GM19468 (cell line): ENCODE measurements at regions not wholly inside any gene's neighbourhood (a gene's known extent, or its start where the extent isn't known, plus 50 kb on each side); places are given as distances from the start of the nearest gene placed in this dataset.

Experiments used
- ATAC-seq: cut with Tn5 transposase; IDR thresholded peaks from one replicate; pipeline ENCODE4 v1.9.1; 2021; ENCODE audit warnings: mild to moderate bottlenecking, moderate library complexity, moderate number of reproducible peaks; ENCODE audit not compliant: unreplicated experiment; ENCODE audit errors: extremely low read depth

- no peak for ATAC-seq
Measured at GRCh38 chr17:5635949-5636348, 51.6 kb upstream of the NLRP1 start.

DNA sequence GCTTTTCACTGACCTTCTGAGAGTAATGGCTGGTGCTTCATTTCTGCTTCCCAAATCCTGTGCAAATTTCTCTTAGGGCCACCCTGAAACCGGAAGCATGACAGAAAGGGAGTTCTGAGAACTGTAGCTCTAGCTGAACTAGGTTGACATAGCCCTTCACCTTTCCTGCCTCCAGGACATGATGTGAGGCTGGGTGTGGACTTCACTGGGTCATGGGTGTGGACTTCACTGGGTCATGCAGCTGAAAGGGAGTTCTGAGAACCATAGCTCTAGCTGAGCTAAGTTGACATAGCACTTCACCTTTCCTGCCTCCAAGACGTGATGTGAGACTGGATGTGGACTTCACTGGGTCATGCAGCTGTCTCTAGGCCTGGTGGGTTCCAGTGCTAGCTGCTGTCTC, 54.3 kb upstream of the NLRP1 start:
- ATAC-seq: no peak

DNA sequence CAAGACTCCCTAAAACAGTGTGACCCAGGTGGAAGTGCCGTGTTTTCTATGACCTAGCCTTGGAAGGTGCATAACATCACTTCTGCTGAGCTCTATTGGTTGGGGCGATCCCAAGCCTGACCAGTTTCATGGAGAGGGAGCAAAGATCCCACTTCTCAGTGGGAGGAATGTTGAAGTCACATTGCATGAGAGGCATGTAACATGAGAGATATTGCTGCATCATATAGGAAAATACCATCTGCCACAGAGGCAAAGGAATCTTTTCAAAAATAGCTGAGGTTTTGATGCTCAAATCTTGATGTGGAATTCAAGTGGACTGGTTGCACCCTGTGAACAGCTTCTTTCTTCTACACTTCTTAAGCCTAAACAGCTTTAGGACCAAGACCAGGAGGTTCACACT, 56.4 kb upstream of the NLRP1 start:
- ATAC-seq: no peak

DNA sequence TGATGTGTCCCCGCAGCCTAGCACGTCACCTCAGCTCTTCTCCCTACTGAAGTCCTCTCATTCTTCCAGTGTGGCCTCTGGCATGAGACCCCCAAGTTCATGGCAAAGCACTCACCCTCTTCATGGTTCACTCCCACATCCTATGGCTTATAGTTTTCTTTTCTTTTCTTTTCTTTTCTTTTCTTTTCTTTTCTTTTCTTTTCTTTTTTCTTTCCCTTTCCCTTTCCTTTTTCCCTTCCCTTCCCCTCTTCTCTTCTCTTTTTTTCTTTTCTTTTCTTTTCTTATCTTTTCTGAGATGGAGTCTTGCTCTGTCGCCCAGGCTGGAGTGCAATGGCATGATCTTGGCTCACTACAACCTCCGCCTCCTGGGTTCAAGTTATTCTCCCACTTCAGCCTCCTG, 58.4 kb upstream of the NLRP1 start:
- no peak for ATAC-seq

DNA sequence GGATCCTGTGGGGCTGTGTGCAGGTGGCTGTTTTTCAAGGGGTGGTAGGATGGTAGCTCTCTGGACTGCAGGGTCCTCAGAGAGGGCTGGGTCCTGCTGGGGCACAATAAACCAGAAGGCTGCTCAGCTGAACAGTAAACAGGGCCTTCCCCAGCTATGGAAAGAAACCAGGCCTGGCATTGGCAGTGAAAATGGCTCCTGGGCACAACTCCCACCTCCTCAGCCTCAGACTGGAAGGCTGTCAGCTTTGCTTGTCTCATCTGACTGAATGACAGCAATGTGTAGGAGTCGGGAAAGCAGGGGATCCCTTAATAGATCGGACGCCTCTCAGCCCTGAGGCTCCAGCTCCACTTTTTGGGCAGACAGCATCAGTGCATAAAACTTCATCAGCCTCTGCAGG, 59.8 kb upstream of the NLRP1 start:
- no peak for ATAC-seq

DNA sequence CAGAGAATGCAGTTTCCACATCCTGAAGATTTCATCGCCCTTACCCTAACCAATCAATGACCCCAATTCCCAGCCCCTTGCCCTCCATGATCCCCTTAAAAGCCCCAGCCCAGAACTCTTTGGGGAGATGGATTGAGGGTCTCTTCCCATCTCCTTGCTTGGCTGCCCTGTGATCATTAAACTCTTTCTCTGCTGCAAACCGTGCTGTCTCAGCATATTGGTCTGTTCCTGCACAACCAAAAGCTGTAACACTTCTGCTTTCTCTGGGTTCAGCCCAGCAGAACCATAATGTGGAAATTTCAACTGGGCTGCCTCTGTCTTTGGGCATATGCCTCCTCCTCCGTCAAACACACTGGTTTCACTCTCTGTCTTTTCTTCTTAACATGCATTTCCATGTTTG, 67.0 kb upstream of the NLRP1 start:
- ATAC-seq: no peak

GRCh38 chr17:5661491-5662125, 77.3 kb upstream of the NLRP1 start:
- no peak for ATAC-seq

- ATAC-seq: no peak
Measured at GRCh38 chr17:5662409-5663085, 78.2 kb upstream of the NLRP1 start.

- no peak for ATAC-seq
Measured at GRCh38 chr17:5665164-5665563, 80.9 kb upstream of the NLRP1 start.

DNA sequence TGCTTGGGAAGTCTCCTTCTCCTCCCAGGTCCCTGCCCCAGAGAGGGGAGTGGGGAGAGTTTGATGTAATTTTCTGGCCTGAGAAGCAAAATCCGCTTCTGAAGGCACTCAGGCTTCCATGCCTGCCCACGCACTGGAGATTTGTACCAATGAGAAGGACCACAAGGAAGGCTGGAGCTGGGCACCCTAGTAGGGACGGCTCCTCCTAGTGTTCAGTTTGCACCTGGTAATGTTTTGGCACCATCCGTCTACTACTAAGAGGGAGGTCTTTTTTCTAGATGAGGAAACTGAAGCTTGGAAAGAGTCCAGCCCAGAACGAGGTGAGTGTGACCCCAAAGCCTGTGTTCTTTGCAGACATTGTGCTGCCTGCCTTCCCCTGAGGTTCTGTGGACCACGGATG, 83.6 kb upstream of the NLRP1 start:
- ATAC-seq: no peak

DNA sequence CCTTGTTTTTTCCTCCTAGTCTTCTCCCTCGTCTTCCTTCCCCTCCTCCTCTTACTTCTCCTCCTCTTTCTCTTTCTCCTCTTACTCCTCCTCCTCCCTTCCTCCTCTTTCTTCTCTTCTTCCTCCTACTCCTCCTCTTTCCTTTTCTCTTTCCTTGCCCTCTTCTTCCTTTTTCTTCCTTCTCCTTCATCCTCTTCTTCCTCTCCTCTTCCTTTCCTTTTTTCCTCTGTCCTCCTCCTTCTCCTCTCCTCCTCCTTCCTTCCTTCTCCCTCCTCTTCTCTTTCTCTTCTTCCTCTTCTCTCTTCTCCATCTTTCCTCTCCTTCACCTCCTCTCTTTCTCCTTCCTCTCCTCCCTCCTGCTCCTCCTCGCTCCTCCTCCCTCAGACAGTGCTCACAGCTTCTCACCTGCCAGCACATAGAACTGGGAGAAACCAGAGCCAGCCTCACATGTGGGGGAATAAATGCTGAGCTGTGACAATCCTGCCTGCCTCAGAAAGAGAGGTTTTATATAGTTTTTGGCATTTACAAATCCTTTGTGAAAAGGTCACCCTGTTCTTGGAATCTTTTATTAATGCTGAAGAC, 84.3 kb upstream of the NLRP1 start:
- ATAC-seq: no peak

GRCh38 chr17:5669191-5669590, 84.9 kb upstream of the NLRP1 start:
- no peak for ATAC-seq

GRCh38 chr17:5672141-5672540, 87.8 kb upstream of the NLRP1 start:
- ATAC-seq: no peak

DNA sequence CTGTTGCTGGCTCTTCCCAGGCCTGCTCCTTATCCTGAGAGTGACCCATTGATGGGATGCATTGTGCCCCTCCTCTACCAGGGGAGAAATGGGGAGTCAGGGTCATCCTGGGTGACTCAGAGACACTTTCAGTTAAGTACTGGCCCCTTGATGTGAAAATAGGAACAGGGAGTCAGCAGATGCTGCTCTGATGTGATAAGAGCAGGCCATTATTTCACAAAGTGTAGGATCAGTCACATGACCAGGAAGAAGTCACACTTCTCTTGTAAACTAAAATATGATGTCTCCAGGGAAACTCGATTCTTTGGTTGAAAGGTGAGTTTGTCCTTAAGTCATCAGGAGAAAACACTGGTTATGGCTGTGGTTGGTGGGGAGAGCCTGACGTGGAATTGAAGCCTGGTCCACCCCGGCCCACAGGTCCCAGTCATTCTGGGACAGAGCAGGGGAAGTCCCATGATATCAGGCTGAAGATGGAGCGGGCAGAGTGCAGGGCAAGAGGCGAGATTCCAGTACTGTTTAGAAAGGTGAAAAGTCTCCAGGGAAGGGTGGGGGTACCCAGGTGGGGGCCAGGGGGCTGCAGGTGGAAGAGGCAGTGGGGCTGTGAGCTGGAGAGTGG, 88.6 kb upstream of the NLRP1 start:
- ATAC-seq: no peak

GRCh38 chr17:5675625-5676421, 91.5 kb upstream of the NLRP1 start:
- no peak for ATAC-seq

GRCh38 chr17:5677620-5678019, 93.3 kb upstream of the NLRP1 start:
- no peak for ATAC-seq

- ATAC-seq: no peak
Measured at GRCh38 chr17:5678171-5678570, 93.9 kb upstream of the NLRP1 start.

GRCh38 chr17:5680766-5681165, 96.5 kb upstream of the NLRP1 start:
- no peak for ATAC-seq

DNA sequence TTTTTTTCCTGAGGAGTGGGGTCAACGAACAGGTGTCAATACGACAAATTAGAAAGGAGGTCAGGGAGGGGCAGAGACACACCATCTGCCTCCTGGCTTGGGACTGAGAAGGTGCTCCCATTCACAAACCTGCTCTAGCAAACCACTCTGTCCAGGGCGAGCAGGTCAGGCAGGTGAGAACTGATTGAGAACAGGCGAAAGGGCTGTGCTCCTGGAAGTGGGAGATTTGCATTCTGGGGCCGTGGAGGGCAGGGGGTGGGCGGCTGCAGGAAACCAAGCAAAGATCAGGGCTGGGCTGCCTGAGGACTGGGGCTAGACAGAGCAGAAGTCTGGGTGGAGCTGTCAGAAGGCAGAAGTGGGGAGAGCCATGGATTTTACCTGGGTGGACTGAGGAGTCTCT, 98.9 kb upstream of the NLRP1 start:
- ATAC-seq: no peak

DNA sequence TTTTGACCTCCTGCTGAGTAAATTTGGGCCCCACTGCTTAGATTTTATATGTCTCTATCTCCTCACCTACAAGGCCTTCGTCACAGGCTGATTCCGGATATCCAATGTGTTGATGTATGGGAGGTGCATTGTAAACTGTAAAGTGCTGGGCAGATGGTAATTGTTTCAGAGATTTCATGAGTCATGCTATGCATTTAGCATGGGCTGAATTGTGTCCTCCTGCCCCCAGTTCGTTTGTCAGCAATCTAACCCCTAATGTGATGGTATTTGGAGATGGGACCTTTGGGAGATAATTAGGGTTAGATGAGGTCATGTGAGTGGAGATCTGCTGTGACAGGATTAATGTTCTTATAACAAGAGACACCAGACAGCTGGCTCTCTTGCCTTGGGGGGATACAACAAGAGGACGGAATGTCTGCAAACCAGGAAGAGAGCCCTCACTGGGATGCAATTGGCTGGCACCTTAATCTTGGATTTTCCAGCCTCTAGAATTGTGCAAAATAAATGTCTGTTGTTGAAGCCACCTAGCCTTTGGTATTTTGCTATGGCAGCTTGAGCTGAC, 101.8 kb upstream of the NLRP1 start:
- no peak for ATAC-seq
